Fibroblast of villous mesenchyme (primary cell): ENCODE measurements at regions not wholly inside any gene's neighbourhood (a gene's known extent, or its start where the extent isn't known, plus 50 kb on each side); places are given as distances from the start of the nearest gene placed in this dataset.

Experiments used
- DNase-seq: peaks from one replicate; pipeline ENCODE4 v3.0.0-alpha.2; 2010; ENCODE audit warnings: low read depth
- H3K4me3 ChIP-seq: 2 replicates; pipeline ENCODE4 v1.5.1; 2011; ENCODE audit warnings: low read depth, mild to moderate bottlenecking, low read length
- CTCF ChIP-seq: IDR thresholded peaks from 2 replicates; pipeline ENCODE4 v1.5.1; 2012; ENCODE audit warnings: low read depth, mild to moderate bottlenecking, low read length; ENCODE audit not compliant: insufficient read depth

GRCh38 chr6:150544793-150545192, 54.9 kb upstream of the PLEKHG1 start:
- H3K4me3 ChIP-seq: no peak overlapping the region
- DNase-seq: no peak
- no peak for TF ChIP-seq CTCF

GRCh38 chr6:150546457-150546856, 53.2 kb upstream of the PLEKHG1 start:
- no peak for TF ChIP-seq CTCF
- no peak overlapping the region for H3K4me3 ChIP-seq
- DNase-seq: no peak

DNA sequence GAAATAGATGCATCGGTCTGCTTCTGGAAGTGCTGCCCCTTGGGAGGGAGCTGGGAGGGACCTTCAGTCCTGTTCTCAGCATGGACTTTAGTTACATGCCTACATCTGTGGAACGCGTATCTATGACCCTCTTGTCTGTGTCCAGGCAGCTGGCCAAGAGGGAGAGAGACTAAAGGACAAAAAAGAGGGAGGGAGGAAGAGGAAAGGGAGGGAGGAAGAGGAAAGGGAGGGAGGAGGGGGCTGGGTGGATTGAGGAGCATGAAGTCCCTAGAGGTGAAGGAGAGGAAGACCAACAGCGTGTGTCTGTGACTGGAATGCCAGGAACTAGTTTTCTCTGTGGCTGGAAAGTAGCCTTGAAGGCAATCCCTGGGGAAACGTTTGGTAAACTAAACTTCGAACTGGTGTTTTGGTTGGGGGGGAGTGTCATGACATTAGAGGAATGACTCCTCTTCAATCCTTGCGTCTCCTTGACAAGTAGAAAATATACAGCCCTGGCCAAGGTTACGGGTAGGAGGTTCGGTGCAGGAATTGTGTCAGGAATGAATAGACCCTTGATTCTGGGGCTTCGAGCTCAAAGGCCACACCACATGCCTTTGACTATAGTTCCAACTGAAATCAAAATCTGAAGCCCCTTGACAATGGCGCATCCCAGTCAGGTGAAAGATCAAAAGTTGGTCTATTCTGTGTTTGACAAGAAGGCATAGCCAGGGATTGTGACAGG, 52.0 kb upstream of the PLEKHG1 start:
- DNase-seq: no peak
- TF ChIP-seq CTCF: no peak
- H3K4me3 ChIP-seq: no peak overlapping the region

- H3K4me3 ChIP-seq: no peak overlapping the region
- TF ChIP-seq CTCF: no peak
- no peak for DNase-seq
These were observed 51.4 kb upstream of the PLEKHG1 start for GRCh38 chr6:150548330-150548729.

DNA sequence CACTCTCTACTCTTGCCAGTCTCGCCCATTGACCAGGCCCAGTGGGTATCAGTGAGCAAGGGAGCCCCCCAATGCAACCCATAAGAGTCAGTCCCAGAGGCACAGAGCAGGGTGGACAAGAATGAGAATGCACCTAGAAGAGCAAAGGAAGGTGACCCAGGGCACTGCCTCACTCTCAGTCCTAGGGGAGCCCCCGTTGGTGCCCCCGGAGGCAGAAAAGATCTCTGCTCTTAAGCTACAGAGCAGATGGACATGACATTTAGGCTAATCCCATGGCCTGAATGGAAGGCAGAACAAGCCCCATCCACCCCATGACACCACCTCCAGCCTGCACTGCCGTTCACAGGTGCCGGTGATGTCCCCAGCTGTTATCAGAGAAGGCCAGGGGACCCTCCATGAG, 50.7 kb upstream of the PLEKHG1 start:
- no peak for DNase-seq
- no peak overlapping the region for H3K4me3 ChIP-seq
- TF ChIP-seq CTCF: no peak

- no peak for TF ChIP-seq CTCF
- H3K4me3 ChIP-seq: no peak overlapping the region
- DNase-seq: no peak
These were observed 50.0 kb upstream of the PLEKHG1 start for GRCh38 chr6:150549674-150550101.
